ENCODE measurements at regions not wholly inside any gene's neighbourhood (a gene's known extent, or its start where the extent isn't known, plus 50 kb on each side); places are given as distances from the start of the nearest gene placed in this dataset.

- DNase-seq: no peak
Observed at GRCh38 chr6:54574671-54575070, 266.4 kb downstream of the TINAG start.

GRCh38 chr6:54578261-54578660 lies 268.3 kb upstream of the FAM83B start:
- DNase-seq: no peak

- no peak for DNase-seq
Observed at GRCh38 chr6:54579011-54579410, 267.6 kb upstream of the FAM83B start.

GRCh38 chr6:54586251-54586650 lies 260.3 kb upstream of the FAM83B start:
- DNase-seq: no peak

- DNase-seq: no peak
Observed at GRCh38 chr6:54587277-54587676, 259.3 kb upstream of the FAM83B start.

- no peak for DNase-seq
Observed at GRCh38 chr6:54588176-54588575, 258.4 kb upstream of the FAM83B start.

- DNase-seq: no peak
Observed at GRCh38 chr6:54595844-54596243, 250.7 kb upstream of the FAM83B start.

- DNase-seq: no peak
Observed at GRCh38 chr6:54598787-54599313, 247.7 kb upstream of the FAM83B start.

GRCh38 chr6:54601600-54602300 lies 244.8 kb upstream of the FAM83B start:
- DNase-seq: no peak

GRCh38 chr6:54602591-54602990 lies 244.0 kb upstream of the FAM83B start:
- no peak for DNase-seq

GRCh38 chr6:54609981-54610380 lies 236.6 kb upstream of the FAM83B start:
- DNase-seq: no peak

GRCh38 chr6:54613596-54613995 lies 233.0 kb upstream of the FAM83B start:
- DNase-seq: no peak

- no peak for DNase-seq
Observed at GRCh38 chr6:54614499-54615195, 231.9 kb upstream of the FAM83B start.

- no peak for DNase-seq
Observed at GRCh38 chr6:54617730-54618129, 228.8 kb upstream of the FAM83B start.

GRCh38 chr6:54618572-54618971 lies 228.0 kb upstream of the FAM83B start:
- no peak for DNase-seq

- DNase-seq: no peak
Observed at GRCh38 chr6:54619102-54619501, 227.5 kb upstream of the FAM83B start.

GRCh38 chr6:54621285-54621684 lies 225.3 kb upstream of the FAM83B start:
- DNase-seq: no peak

GRCh38 chr6:54624216-54624615 lies 222.4 kb upstream of the FAM83B start:
- DNase-seq: no peak

GRCh38 chr6:54624779-54625178 lies 221.8 kb upstream of the FAM83B start:
- DNase-seq: no peak

GRCh38 chr6:54629131-54629530 lies 217.4 kb upstream of the FAM83B start:
- no peak for DNase-seq

- DNase-seq: no peak
Observed at GRCh38 chr6:54632984-54633565, 213.5 kb upstream of the FAM83B start.

GRCh38 chr6:54633601-54634000 lies 213.0 kb upstream of the FAM83B start:
- DNase-seq: no peak

GRCh38 chr6:54640911-54641310 lies 205.7 kb upstream of the FAM83B start:
- no peak for DNase-seq
